Activated T-cell treated with anti-CD3 and anti-CD28 coated beads, Interleukin-2, amount 50 U/mL, for 24 hours (primary cell): ENCODE measurements at regions not wholly inside any gene's neighbourhood (a gene's known extent, or its start where the extent isn't known, plus 50 kb on each side); places are given as distances from the start of the nearest gene placed in this dataset.
"Not testable (repeated sequence)": the region's sequence is repeated elsewhere in the genome, so short reads cannot be mapped to it uniquely, and the experiment has no call there.

Experiments
- DNase-seq: peaks from one replicate; pipeline ENCODE4 v3.0.0-alpha.2; 2020
- H3K27ac Mint-ChIP-seq: 2 replicates; pipeline ENCODE4 v1.8.0; 2020; ENCODE audit warnings: mild to moderate bottlenecking, mixed read lengths
- H3K27me3 Mint-ChIP-seq: 2 replicates; pipeline ENCODE4 v1.8.0; 2020; ENCODE audit warnings: mixed read lengths
- H3K36me3 Mint-ChIP-seq: 2 replicates; pipeline ENCODE4 v1.8.0; 2020; ENCODE audit warnings: low read depth, mixed read lengths
- H3K4me1 Mint-ChIP-seq: 2 replicates; pipeline ENCODE4 v1.8.0; 2020; ENCODE audit warnings: low read depth, mixed read lengths
- H3K4me3 Mint-ChIP-seq: 2 replicates; pipeline ENCODE4 v1.8.0; 2020; ENCODE audit warnings: mild to moderate bottlenecking, moderate library complexity, mixed read lengths
- H3K9me3 Mint-ChIP-seq: 2 replicates; pipeline ENCODE4 v1.8.0; 2020; ENCODE audit warnings: mixed read lengths

- not testable (repeated sequence) for H3K27ac Mint-ChIP-seq, H3K9me3 Mint-ChIP-seq, H3K36me3 Mint-ChIP-seq, DNase-seq, H3K4me1 Mint-ChIP-seq, H3K4me3 Mint-ChIP-seq, H3K27me3 Mint-ChIP-seq
These were observed 473.3 kb downstream of the TFEC start for GRCh38 chr7:115557296-115557695.

DNA sequence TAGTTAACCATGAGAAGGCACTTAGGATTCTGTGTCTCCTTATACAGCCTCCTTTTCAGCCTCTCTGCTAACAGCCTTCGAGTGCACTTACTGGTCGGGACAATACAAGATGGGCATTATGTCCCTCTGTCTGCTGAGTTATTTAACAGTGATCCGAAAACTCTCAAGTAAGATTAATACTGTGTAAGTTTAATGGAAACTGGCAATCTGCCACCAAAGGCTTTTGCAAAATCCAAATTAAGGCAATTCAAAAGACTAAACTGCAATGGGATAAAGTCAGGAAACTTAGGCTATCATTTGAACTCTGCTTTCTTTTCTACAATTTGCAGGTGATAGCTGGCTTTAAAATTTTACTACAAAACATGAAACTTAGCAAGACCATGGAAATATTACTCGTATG, 477.8 kb downstream of the TFEC start:
- Mint-ChIP-seq H3K36me3 (no peaks in the 10 kb centered on the region), H3K9me3 (no peaks in the 10 kb centered on the region), H3K4me1 (no peaks in the 10 kb centered on the region), H3K27me3 (no peaks in the 10 kb centered on the region), H3K27ac (no peak overlapping the region), H3K4me3 (no peak overlapping the region)
- no peak for DNase-seq

GRCh38 chr7:115549910-115550309, 480.7 kb downstream of the TFEC start:
- Mint-ChIP-seq H3K4me3 (no peak overlapping the region), H3K27ac (no peak overlapping the region), H3K36me3 (no peaks in the 10 kb centered on the region), H3K9me3 (no peaks in the 10 kb centered on the region), H3K4me1 (no peaks in the 10 kb centered on the region), H3K27me3 (no peaks in the 10 kb centered on the region)
- no peak for DNase-seq

DNA sequence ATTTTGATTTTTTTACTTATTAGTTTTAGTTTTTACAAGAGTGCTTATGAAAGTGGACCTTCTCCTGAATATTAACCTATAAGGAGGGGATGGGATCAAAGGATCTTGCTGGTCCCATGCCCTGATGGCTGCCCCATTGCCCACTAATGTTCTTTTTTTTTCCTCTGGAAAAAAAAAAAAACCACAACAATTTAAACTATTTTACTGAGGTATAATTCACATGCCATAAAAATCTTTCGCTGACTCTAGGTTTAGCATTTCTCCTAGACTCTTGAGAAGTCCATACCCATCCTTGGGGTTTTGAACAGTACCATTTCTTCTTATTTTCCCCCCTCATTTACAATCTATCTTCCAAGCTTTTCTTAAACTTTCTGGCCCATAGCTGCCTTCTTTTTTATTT, 481.8 kb downstream of the TFEC start:
- Mint-ChIP-seq H3K27ac (no peak overlapping the region), H3K4me3 (no peak overlapping the region), H3K27me3 (no peaks in the 10 kb centered on the region), H3K9me3 (no peaks in the 10 kb centered on the region), H3K4me1 (no peaks in the 10 kb centered on the region), H3K36me3 (no peaks in the 10 kb centered on the region)
- DNase-seq, result no peak

DNA sequence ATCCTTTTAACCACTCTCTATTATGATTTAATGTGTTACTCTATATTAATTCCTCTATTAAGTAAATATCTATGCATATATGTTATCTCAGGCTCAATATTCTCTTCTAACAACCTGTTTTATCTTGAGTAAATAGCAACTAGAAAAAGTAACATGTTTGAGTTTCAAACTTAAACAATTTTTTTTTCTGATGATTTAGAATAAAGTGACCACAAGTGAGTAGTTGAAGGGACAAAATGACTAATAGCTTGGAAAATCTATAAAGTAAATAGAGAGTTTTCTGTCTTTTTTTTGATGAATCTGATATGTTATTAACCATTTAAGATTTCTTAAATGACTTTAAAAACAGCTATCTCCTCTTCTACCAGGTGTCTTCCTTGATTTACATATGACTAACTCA, 483.8 kb downstream of the TFEC start:
- no peaks in the 10 kb centered on the region for H3K9me3 Mint-ChIP-seq
- no peaks in the 10 kb centered on the region for H3K4me1 Mint-ChIP-seq
- H3K27me3 Mint-ChIP-seq, result no peaks in the 10 kb centered on the region
- no peak for DNase-seq
- no peak overlapping the region for H3K27ac Mint-ChIP-seq
- no peak overlapping the region for H3K4me3 Mint-ChIP-seq
- H3K36me3 Mint-ChIP-seq, result no peaks in the 10 kb centered on the region

GRCh38 chr7:115533785-115534184, 496.8 kb downstream of the TFEC start:
- Mint-ChIP-seq H3K4me3 (no peak overlapping the region), H3K4me1 (no peaks in the 10 kb centered on the region), H3K9me3 (no peaks in the 10 kb centered on the region), H3K36me3 (no peaks in the 10 kb centered on the region), H3K27ac (no peak overlapping the region), H3K27me3 (peaks cover 7% of the 10 kb centered on the region)
- DNase-seq, result no peak

DNA sequence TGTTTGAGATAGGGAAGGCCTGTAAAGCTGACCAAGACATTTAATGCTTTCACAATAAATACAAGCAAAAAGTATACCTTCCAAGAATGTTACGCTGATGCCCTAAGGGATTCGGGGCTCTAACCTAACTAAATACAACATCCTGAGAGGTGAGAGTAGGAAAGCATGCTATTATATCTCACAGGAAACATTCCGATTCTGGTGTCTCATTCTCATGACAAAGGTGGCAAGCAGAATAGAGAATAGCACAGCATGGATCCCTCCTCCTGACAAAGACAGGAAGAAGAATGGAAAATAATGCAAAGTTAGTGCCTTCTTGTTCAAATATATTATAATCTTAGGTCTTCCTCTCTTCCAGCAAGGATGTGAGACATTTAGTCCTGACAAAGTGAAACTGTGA, 504.3 kb downstream of the TFEC start:
- no peaks in the 10 kb centered on the region for H3K36me3 Mint-ChIP-seq
- peaks cover 7% of the 10 kb centered on the region for H3K9me3 Mint-ChIP-seq
- H3K4me3 Mint-ChIP-seq, result no peak overlapping the region
- peaks cover 3% of the 10 kb centered on the region for H3K27me3 Mint-ChIP-seq
- H3K27ac Mint-ChIP-seq, result no peak overlapping the region
- no peaks in the 10 kb centered on the region for H3K4me1 Mint-ChIP-seq
- no peak for DNase-seq

DNA sequence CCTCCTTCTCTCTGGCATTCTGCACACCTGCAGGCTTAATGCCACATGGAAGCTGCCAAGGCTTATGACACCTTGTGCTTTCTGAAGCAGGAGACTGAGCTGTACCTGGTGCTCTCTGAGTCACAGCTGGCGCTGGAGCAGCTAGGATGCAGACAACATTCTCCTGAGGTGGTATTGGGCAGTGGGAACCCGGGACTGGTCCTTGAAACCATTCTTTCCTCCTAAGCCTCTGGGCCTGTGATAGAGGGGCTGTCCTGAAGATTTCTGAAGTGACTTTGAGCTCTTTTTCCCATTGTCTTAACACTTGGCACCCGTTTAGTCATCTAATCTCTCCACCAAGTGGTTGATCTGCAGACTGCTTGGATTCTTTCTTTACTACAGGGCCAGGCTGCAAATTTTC, 508.4 kb downstream of the TFEC start:
- no peak overlapping the region for H3K27ac Mint-ChIP-seq
- no peak for DNase-seq
- H3K36me3 Mint-ChIP-seq, result no peaks in the 10 kb centered on the region
- no peaks in the 10 kb centered on the region for H3K4me1 Mint-ChIP-seq
- no peak overlapping the region for H3K4me3 Mint-ChIP-seq
- peaks cover 3% of the 10 kb centered on the region for H3K27me3 Mint-ChIP-seq
- H3K9me3 Mint-ChIP-seq, result peaks cover 7% of the 10 kb centered on the region

DNA sequence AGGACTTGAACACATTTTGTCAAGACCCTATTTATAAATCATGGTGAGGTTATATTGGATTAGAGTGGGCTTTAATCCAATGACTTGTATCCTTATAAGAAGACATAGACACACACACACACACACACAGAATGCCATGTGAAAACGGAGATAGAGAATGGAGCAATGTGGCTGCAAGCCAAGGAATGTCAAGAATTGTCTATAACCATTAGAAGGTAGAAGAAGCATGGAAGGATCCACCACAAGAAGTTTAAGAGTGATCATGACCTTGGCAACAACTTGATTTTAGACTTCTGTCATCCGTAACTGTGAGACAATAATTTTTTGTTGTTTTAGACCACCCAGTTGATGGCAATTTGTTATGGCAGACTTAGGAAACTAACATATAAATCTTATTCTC, 514.2 kb downstream of the TFEC start:
- H3K27me3 Mint-ChIP-seq, result no peaks in the 10 kb centered on the region
- no peaks in the 10 kb centered on the region for H3K4me1 Mint-ChIP-seq
- H3K36me3 Mint-ChIP-seq, result no peaks in the 10 kb centered on the region
- H3K27ac Mint-ChIP-seq, result no peak overlapping the region
- no peaks in the 10 kb centered on the region for H3K9me3 Mint-ChIP-seq
- H3K4me3 Mint-ChIP-seq, result no peak overlapping the region
- DNase-seq, result no peak

- Mint-ChIP-seq H3K36me3 (no peaks in the 10 kb centered on the region), H3K4me3 (no peak overlapping the region), H3K27ac (no peak overlapping the region), H3K27me3 (no peaks in the 10 kb centered on the region), H3K9me3 (no peaks in the 10 kb centered on the region), H3K4me1 (no peaks in the 10 kb centered on the region)
- DNase-seq, result no peak
These were observed 519.2 kb downstream of the TFEC start for GRCh38 chr7:115511330-115511729.

DNA sequence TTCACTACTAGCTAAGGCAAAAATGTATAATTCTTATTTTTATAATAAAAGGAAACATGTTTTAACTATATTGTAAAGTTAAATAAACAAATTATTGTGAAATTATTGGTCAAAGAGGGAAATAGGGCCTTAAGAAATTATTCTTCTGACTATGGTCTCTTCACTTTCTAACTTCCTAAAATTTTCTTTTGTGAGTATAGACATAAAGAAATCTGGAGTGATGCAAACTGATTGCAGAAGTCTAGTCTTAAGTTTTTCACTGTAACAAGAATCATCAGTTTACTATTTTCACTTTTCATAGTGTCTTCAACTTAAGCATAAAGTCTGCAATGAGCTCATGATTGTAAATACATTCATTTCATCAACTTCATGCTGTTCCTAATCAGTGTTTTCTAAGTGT, 525.4 kb downstream of the TFEC start:
- Mint-ChIP-seq H3K9me3 (no peaks in the 10 kb centered on the region), H3K27ac (no peak overlapping the region), H3K27me3 (no peaks in the 10 kb centered on the region), H3K4me3 (no peak overlapping the region), H3K4me1 (no peaks in the 10 kb centered on the region), H3K36me3 (no peaks in the 10 kb centered on the region)
- no peak for DNase-seq

DNA sequence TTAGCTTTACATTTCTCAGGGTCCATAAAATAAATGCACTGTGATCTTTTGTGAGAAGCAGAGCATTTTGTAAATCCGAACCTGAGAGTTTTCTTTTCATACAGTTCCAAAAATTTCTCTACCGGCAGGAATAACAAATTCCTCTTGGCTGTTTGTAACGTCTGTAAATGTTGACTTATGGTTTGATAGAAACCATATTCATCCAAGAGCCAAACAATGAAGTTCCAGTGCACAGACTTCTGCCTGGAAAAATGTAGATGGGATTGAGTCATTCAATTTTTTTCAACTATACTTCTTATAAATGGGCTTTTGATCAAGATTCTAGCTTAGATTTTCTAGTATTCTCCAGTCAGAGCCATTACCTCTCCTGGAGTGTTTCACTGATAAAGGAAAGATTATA, 530.6 kb downstream of the TFEC start:
- Mint-ChIP-seq H3K9me3 (no peaks in the 10 kb centered on the region), H3K4me1 (no peaks in the 10 kb centered on the region), H3K27me3 (peaks cover 7% of the 10 kb centered on the region), H3K4me3 (no peak overlapping the region), H3K27ac (no peak overlapping the region), H3K36me3 (no peaks in the 10 kb centered on the region)
- no peak for DNase-seq

- Mint-ChIP-seq H3K4me3 (no peak overlapping the region), H3K27me3 (peaks cover 7% of the 10 kb centered on the region), H3K4me1 (no peaks in the 10 kb centered on the region), H3K27ac (no peak overlapping the region), H3K9me3 (no peaks in the 10 kb centered on the region), H3K36me3 (no peaks in the 10 kb centered on the region)
- no peak for DNase-seq
These were observed 534.6 kb downstream of the TFEC start for GRCh38 chr7:115496006-115496405.

DNA sequence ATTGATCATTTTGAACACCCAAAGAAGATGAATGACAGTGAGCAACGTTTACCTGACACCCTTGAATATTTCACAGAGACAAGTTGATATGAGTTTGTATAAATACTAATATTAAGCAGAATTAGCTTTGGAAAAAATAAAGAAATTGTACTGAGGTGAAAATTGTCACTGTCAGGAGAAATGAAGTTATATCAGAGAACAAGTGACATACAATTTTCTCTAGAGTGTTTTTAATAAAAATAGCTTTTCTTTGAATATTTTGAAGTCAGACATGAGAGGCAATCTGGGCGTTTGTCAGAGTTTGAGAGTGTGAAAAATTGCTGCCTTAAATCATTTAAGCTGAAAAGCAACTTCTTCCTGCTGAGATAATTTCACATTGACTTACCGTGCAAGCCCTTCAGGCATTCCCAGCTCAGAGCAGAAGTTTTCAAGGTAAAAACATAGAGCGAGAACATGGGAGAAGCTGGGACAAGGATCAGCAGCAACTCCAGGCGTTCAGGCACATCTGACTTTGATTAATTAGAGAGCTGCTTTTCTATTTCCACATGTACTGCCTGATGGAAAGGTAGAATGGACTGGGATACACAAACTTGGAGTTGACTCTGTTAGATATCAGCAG, 535.9 kb downstream of the TFEC start:
- Mint-ChIP-seq H3K27me3 (peaks cover 7% of the 10 kb centered on the region), H3K36me3 (no peaks in the 10 kb centered on the region), H3K9me3 (no peaks in the 10 kb centered on the region), H3K4me1 (no peaks in the 10 kb centered on the region), H3K4me3 (no peak overlapping the region), H3K27ac (no peak overlapping the region)
- no peak for DNase-seq

GRCh38 chr7:115493381-115493780, 537.2 kb downstream of the TFEC start:
- H3K27me3 Mint-ChIP-seq, result peaks cover 7% of the 10 kb centered on the region
- H3K4me1 Mint-ChIP-seq, result no peaks in the 10 kb centered on the region
- H3K27ac Mint-ChIP-seq, result no peak overlapping the region
- no peaks in the 10 kb centered on the region for H3K9me3 Mint-ChIP-seq
- no peak for DNase-seq
- no peaks in the 10 kb centered on the region for H3K36me3 Mint-ChIP-seq
- no peak overlapping the region for H3K4me3 Mint-ChIP-seq

DNA sequence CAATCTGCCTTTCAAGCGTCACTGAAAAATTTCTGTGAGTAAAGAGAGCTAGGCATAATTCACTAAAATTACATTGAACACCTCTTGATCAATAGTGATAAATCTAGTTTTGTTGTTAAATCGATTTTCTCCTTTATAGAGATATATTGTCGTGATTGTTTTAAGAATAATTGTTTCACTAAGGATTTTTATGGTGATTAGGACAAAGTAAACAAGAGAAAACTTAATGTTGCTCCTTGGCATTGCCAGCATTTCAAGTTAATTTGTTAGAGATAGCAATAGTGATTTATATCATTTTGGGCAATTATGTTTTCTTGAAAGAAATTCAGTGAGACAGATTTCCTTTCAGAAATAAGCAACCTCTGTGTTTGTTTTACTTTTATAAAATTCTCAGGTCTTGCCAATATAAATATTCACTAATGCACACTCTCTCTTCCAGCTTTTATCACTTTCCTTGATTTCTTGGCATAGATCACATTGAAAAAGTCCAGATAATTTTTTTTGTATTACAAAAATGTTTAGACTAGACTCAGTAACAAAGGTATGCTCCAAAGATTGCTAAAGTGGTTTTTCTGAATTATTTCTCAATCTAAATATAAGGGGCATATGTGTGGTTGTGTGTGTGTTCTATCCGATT, 538.7 kb downstream of the TFEC start:
- Mint-ChIP-seq H3K4me3 (no peak overlapping the region), H3K4me1 (no peaks in the 10 kb centered on the region), H3K27me3 (peaks cover 8% of the 10 kb centered on the region), H3K36me3 (no peaks in the 10 kb centered on the region), H3K9me3 (no peaks in the 10 kb centered on the region), H3K27ac (no peak overlapping the region)
- no peak for DNase-seq
